ENCODE measurements at regions not wholly inside any gene's neighbourhood (a gene's known extent, or its start where the extent isn't known, plus 50 kb on each side); places are given as distances from the start of the nearest gene placed in this dataset.

DNA sequence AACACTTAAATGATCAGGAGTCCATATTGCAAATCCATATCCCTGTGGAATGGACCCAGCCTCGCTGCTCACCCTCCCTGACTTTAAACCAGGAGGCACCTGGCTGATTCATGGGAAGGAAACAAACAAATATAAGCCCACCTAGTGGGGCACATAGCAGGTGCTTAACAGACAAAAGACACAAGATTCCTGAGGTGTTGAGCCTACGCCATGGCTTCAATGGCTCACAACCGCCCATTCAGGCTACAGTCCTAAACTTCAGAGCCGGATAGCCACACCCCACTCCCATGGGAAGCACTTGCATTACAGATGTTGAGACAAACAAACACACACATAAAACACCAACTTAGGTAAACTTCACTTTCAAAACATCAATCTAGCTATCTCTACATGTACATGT lies 359.9 kb downstream of the ICE1 start:
- TF ChIP-seq, protein P1, sequence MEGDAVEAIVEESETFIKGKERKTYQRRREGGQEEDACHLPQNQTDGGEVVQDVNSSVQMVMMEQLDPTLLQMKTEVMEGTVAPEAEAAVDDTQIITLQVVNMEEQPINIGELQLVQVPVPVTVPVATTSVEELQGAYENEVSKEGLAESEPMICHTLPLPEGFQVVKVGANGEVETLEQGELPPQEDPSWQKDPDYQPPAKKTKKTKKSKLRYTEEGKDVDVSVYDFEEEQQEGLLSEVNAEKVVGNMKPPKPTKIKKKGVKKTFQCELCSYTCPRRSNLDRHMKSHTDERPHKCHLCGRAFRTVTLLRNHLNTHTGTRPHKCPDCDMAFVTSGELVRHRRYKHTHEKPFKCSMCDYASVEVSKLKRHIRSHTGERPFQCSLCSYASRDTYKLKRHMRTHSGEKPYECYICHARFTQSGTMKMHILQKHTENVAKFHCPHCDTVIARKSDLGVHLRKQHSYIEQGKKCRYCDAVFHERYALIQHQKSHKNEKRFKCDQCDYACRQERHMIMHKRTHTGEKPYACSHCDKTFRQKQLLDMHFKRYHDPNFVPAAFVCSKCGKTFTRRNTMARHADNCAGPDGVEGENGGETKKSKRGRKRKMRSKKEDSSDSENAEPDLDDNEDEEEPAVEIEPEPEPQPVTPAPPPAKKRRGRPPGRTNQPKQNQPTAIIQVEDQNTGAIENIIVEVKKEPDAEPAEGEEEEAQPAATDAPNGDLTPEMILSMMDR (IDR thresholded peaks at IDR 0.05), result no peak
- no peak for TF ChIP-seq POLR2A (IDR thresholded peaks at IDR 0.05)

Data from Peyer's patch (tissue), 4 donors.